ENCODE measurements at regions not wholly inside any gene's neighbourhood (a gene's known extent, or its start where the extent isn't known, plus 50 kb on each side); places are given as distances from the start of the nearest gene placed in this dataset.

DNA sequence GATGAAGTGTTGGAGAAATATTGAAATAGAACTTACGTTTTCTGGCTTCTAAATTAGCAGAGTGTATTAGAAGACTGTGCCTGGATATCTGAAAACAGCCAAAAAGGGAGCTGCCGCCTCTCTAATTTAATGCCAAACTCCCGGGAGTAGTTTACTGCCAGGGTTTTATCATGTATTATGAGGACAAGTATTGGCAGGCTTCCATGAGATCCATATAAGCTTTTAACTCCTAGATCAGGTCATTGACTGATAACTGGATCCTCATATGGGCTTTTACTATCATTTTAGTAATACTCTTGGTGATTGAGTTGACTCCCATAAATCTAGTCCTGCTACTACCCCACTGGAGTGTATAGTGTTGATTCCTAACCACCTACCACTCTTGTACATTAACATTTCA is 178.4 kb upstream of the CXADR start:
- H3K36me3 ChIP-seq: no peaks in the 10 kb centered on the region
- H3K4me3 ChIP-seq (replicated peaks in 1 of 3): no peak overlapping the region
- 65% methylated on average over 3 of the region's 3 CpGs for WGBS, 2 donors
- H3K27me3 ChIP-seq: no peaks in the 10 kb centered on the region
- TF ChIP-seq, protein P1, sequence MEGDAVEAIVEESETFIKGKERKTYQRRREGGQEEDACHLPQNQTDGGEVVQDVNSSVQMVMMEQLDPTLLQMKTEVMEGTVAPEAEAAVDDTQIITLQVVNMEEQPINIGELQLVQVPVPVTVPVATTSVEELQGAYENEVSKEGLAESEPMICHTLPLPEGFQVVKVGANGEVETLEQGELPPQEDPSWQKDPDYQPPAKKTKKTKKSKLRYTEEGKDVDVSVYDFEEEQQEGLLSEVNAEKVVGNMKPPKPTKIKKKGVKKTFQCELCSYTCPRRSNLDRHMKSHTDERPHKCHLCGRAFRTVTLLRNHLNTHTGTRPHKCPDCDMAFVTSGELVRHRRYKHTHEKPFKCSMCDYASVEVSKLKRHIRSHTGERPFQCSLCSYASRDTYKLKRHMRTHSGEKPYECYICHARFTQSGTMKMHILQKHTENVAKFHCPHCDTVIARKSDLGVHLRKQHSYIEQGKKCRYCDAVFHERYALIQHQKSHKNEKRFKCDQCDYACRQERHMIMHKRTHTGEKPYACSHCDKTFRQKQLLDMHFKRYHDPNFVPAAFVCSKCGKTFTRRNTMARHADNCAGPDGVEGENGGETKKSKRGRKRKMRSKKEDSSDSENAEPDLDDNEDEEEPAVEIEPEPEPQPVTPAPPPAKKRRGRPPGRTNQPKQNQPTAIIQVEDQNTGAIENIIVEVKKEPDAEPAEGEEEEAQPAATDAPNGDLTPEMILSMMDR (IDR thresholded peaks at IDR 0.05): no peak
- no peak for TF ChIP-seq POLR2A (IDR thresholded peaks at IDR 0.05)
- intact Hi-C loops (cut with DNase I): no loop called here
- no peak for DNase-seq
- H3K4me1 ChIP-seq: no peaks in the 10 kb centered on the region
- no peaks in the 10 kb centered on the region for H3K9me3 ChIP-seq
- no peak overlapping the region for H3K27ac ChIP-seq

DNA sequence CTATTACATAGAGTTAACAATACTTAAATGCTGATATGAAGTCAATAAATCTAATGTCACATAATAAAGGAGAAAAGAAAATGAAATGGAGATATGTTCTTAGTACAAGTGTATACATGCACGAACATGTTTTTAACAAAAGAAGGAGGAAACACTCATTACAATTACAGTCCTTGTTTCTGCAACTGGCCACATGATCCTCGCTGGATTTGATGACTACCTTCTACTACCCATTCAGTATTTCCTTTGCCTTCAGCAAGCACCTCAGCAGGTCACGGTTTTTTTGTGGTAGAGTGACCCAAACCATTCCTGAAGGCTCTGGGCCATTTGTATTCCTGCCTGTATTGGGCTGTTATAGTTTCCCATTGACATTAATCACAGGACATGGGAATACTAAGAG is 172.8 kb upstream of the CXADR start:
- Histone ChIP-seq H3K36me3 (no peaks in the 10 kb centered on the region), H3K4me1 (no peaks in the 10 kb centered on the region), H3K4me3 (replicated peaks in 1 of 3) (no peak overlapping the region), H3K27ac (no peak overlapping the region), H3K27me3 (no peaks in the 10 kb centered on the region), H3K9me3 (no peaks in the 10 kb centered on the region)
- DNase-seq: no peak
- TF ChIP-seq, protein P1 (IDR thresholded peaks at IDR 0.05): no peak
- TF ChIP-seq POLR2A (IDR thresholded peaks at IDR 0.05): no peak
- 72 to 74% methylated on average over 3 of the region's 3 CpGs for WGBS, 2 donors
- intact Hi-C loops (cut with DNase I): no loop called here

DNA sequence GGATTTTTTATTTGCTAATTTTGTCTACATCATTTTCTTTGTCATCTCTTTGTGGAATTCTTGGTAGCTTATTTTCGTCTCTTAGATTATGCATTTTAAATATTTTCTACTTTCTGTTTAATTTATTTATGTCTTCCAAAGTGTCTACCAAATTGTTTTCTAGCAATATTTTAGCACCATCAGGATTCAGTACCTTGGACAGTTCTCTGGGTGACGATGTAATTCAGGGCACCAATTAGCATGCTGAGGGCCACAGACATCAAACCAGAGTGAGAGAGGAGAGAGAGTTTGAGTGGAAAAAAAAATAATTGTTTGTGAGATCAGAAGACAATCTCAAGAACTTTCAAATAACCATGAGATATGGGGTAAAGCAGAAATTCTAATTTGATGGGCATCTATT is 169.8 kb upstream of the CXADR start:
- intact Hi-C loops (cut with DNase I): no loop called here
- TF ChIP-seq POLR2A (IDR thresholded peaks at IDR 0.05): no peak
- TF ChIP-seq, protein P1 (IDR thresholded peaks at IDR 0.05): no peak
- H3K4me3 ChIP-seq (replicated peaks in 1 of 3): no peak overlapping the region
- no peak for DNase-seq
- H3K4me1 ChIP-seq: no peaks in the 10 kb centered on the region
- no peaks in the 10 kb centered on the region for H3K9me3 ChIP-seq
- no peaks in the 10 kb centered on the region for H3K36me3 ChIP-seq
- no peaks in the 10 kb centered on the region for H3K27me3 ChIP-seq
- 21 to 31% methylated on average over 2 of the region's 2 CpGs for WGBS, 2 donors
- H3K27ac ChIP-seq: no peak overlapping the region

DNA sequence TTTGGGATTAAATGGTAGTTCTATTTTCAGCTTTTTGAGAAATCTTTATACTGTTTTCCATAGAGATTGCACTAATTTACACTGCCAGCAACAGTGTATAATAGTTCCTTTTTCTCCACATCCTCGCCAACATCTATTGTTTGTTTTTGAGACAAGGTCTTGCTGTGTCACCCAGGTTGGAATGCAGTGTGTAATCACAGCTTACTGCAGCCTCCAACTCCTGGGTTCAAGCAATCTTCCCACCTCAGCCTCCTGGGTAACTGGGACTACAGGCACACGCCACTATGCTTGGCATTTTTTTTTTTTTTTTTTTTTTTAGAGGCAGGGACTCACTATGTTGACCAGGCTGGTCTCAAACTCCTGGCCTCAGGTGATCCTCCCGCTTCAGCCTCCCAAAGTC is 164.5 kb upstream of the CXADR start:
- no peaks in the 10 kb centered on the region for H3K36me3 ChIP-seq
- intact Hi-C loops (cut with DNase I): no loop called here
- WGBS, 2 donors: 80 to 81% methylated on average over 3 of the region's 3 CpGs

DNA sequence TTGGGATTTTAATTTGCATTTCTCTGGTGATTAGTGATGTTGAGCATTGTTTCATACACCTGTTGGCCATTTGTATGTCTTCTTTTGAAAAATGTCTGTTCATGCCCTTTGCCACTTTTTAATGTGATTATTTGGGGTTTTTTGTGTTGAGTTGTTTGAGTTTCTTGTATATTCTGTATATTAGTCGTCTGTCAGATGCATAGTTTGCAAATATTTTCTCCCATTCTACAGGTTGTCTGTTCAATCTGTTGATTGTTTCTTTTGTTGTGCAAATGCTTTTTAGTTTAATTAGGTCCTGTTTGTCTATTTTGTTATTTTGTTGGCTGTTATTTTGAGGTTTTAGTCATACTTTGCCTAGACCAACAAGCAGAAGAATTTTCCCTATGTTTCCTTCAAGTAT is 164.0 kb upstream of the CXADR start:
- no peaks in the 10 kb centered on the region for H3K36me3 ChIP-seq
- no peaks in the 10 kb centered on the region for H3K27me3 ChIP-seq
- no peak overlapping the region for H3K27ac ChIP-seq
- H3K4me3 ChIP-seq (replicated peaks in 1 of 3): no peak overlapping the region
- TF ChIP-seq, protein P1 (IDR thresholded peaks at IDR 0.05): no peak
- TF ChIP-seq POLR2A (IDR thresholded peaks at IDR 0.05): no peak
- H3K9me3 ChIP-seq: no peaks in the 10 kb centered on the region
- intact Hi-C loops (cut with DNase I): no loop called here
- no peak for DNase-seq
- no peaks in the 10 kb centered on the region for H3K4me1 ChIP-seq
- 44 to 71% methylated on average over 1 of the region's 1 CpG for WGBS, 2 donors

More for the DNA sequence above, 164.5 kb upstream of the CXADR start:
- Histone ChIP-seq H3K27me3 (no peaks in the 10 kb centered on the region), H3K9me3 (no peaks in the 10 kb centered on the region), H3K4me1 (no peaks in the 10 kb centered on the region), H3K27ac (no peak overlapping the region), H3K4me3 (replicated peaks in 1 of 3) (no peak overlapping the region)
- no peak for DNase-seq
- TF ChIP-seq, protein P1 (IDR thresholded peaks at IDR 0.05): no peak
- no peak for TF ChIP-seq POLR2A (IDR thresholded peaks at IDR 0.05)
